ENCODE measurements at regions not wholly inside any gene's neighbourhood (a gene's known extent, or its start where the extent isn't known, plus 50 kb on each side); places are given as distances from the start of the nearest gene placed in this dataset.

GRCh38 chr12:127192391-127192790 is 1074.6 kb upstream of the TMEM132C start:
- Histone ChIP-seq H3K4me3 (no peak overlapping the region), H3K27me3 (peaks cover 0 to 12% (median 0%) of the 10 kb centered on the region in 4 donors), H3K9me3 (peaks cover 0 to 5% (median 0%) of the 10 kb centered on the region in 4 donors), H3K27ac (replicated peaks in 1 of 4) (no peak overlapping the region), H3K4me1 (no peaks in the 10 kb centered on the region), H3K36me3 (no peaks in the 10 kb centered on the region)
- intact Hi-C loops (cut with DNase I): no loop called here
- WGBS: 70% methylated on average over 3 of the region's 3 CpGs
- TF ChIP-seq EP300 (IDR thresholded peaks at IDR 0.05) (no peak), CTCF (IDR thresholded peaks at IDR 0.05) (no peak), POLR2A (IDR thresholded peaks at IDR 0.05; ENCODE audit: low read depth) (no peak), POLR2AphosphoS5 (IDR thresholded peaks at IDR 0.05) (no peak)
- no peak for DNase-seq (ENCODE audit: extremely low spot score)

- peaks cover 0 to 5% (median 0%) of the 10 kb centered on the region in 4 donors for H3K9me3 ChIP-seq
- no peak overlapping the region for H3K4me3 ChIP-seq
- DNase-seq (ENCODE audit: extremely low spot score): no peak
- no peaks in the 10 kb centered on the region for H3K36me3 ChIP-seq
- H3K4me1 ChIP-seq: no peaks in the 10 kb centered on the region
- H3K27ac ChIP-seq (replicated peaks in 1 of 4): no peak overlapping the region
- WGBS: 80% methylated on average over 1 of the region's 2 CpGs
- TF ChIP-seq POLR2AphosphoS5 (IDR thresholded peaks at IDR 0.05) (no peak), CTCF (IDR thresholded peaks at IDR 0.05) (no peak), EP300 (IDR thresholded peaks at IDR 0.05) (no peak), POLR2A (IDR thresholded peaks at IDR 0.05; ENCODE audit: low read depth) (no peak)
- intact Hi-C loops (cut with DNase I): no loop called here
- peaks cover 0 to 12% (median 0%) of the 10 kb centered on the region in 4 donors for H3K27me3 ChIP-seq
Measured at GRCh38 chr12:127193341-127193740, 1073.6 kb upstream of the TMEM132C start.

- Histone ChIP-seq H3K36me3 (no peaks in the 10 kb centered on the region), H3K27ac (replicated peaks in 1 of 4) (no peak overlapping the region), H3K4me1 (no peaks in the 10 kb centered on the region), H3K4me3 (no peak overlapping the region), H3K27me3 (peaks cover 0 to 16% (median 0%) of the 10 kb centered on the region in 4 donors), H3K9me3 (peaks cover 0 to 5% (median 0%) of the 10 kb centered on the region in 4 donors)
- no peak for DNase-seq (ENCODE audit: extremely low spot score)
- intact Hi-C loops (cut with DNase I): no loop called here
- TF ChIP-seq POLR2A (IDR thresholded peaks at IDR 0.05; ENCODE audit: low read depth): no peak
- no peak for TF ChIP-seq CTCF (IDR thresholded peaks at IDR 0.05)
- no peak for TF ChIP-seq POLR2AphosphoS5 (IDR thresholded peaks at IDR 0.05)
- no peak for TF ChIP-seq EP300 (IDR thresholded peaks at IDR 0.05)
- 80% methylated on average over 3 of the region's 3 CpGs for WGBS
Measured at GRCh38 chr12:127194176-127194575, 1072.8 kb upstream of the TMEM132C start.

- no peak overlapping the region for H3K27ac ChIP-seq (replicated peaks in 1 of 4)
- no peaks in the 10 kb centered on the region for H3K27me3 ChIP-seq
- no peak for TF ChIP-seq EP300 (IDR thresholded peaks at IDR 0.05)
- TF ChIP-seq CTCF (IDR thresholded peaks at IDR 0.05): no peak
- TF ChIP-seq POLR2AphosphoS5 (IDR thresholded peaks at IDR 0.05): no peak
- TF ChIP-seq POLR2A (IDR thresholded peaks at IDR 0.05; ENCODE audit: low read depth): no peak
- H3K36me3 ChIP-seq: no peaks in the 10 kb centered on the region
- peaks cover 0 to 7% (median 0%) of the 10 kb centered on the region in 4 donors for H3K9me3 ChIP-seq
- intact Hi-C loops (cut with DNase I): no loop called here
- no peak overlapping the region for H3K4me3 ChIP-seq
- DNase-seq (ENCODE audit: extremely low spot score): no peak
- no peaks in the 10 kb centered on the region for H3K4me1 ChIP-seq
- 58% methylated on average over 3 of the region's 3 CpGs for WGBS
Measured at GRCh38 chr12:127205781-127206555, 1061.0 kb upstream of the TMEM132C start.
